SU-DHL-6 (cell line): ENCODE measurements at regions not wholly inside any gene's neighbourhood (a gene's known extent, or its start where the extent isn't known, plus 50 kb on each side); places are given as distances from the start of the nearest gene placed in this dataset.

ENCODE experiments used
- EZH2phosphoT487 ChIP-seq: fragments of 200-600 bp; sonication (generic), shearing (Covaris generic); conservative IDR thresholded peaks from 2 replicates; pipeline ENCODE4 v1.6.1; 2018; ENCODE audit warnings: mild to moderate bottlenecking, antibody characterized with exemption, low read length, moderate library complexity, mixed read lengths
- TF ChIP-seq, protein P1 (sequence below): fragments of 200-600 bp; sonication (generic); IDR thresholded peaks from one replicate; pipeline ENCODE4 v1.5.1; 2017; ENCODE audit warnings: antibody characterized with exemption, mild to moderate bottlenecking, low read length, moderate library complexity; ENCODE audit not compliant: insufficient read depth, poor library complexity, severe bottlenecking

- TF ChIP-seq, protein P1, sequence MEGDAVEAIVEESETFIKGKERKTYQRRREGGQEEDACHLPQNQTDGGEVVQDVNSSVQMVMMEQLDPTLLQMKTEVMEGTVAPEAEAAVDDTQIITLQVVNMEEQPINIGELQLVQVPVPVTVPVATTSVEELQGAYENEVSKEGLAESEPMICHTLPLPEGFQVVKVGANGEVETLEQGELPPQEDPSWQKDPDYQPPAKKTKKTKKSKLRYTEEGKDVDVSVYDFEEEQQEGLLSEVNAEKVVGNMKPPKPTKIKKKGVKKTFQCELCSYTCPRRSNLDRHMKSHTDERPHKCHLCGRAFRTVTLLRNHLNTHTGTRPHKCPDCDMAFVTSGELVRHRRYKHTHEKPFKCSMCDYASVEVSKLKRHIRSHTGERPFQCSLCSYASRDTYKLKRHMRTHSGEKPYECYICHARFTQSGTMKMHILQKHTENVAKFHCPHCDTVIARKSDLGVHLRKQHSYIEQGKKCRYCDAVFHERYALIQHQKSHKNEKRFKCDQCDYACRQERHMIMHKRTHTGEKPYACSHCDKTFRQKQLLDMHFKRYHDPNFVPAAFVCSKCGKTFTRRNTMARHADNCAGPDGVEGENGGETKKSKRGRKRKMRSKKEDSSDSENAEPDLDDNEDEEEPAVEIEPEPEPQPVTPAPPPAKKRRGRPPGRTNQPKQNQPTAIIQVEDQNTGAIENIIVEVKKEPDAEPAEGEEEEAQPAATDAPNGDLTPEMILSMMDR = no peak
- no peak for TF ChIP-seq EZH2phosphoT487
Observed at GRCh38 chr15:37375519-37375918, 275.2 kb upstream of the MEIS2 start.
